ENCODE measurements at regions not wholly inside any gene's neighbourhood (a gene's known extent, or its start where the extent isn't known, plus 50 kb on each side); places are given as distances from the start of the nearest gene placed in this dataset.

DNA sequence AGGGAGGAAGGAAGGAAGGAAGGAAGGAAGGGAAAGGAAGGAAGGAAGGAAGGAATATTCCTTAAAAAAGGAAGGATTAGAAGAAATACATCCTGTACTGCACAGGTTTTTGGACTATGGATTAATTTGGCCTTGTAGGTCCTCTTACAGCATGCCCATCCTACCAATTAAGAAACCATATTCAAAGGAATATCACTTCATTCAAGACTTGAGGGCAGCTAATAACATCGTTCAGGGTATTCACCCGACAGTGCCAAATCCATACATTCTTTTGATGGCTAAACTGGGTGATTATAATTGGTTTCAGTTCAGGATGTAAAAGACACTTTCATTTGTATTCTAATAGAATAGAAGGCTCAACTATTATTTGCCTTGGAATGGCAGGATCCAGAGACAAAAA lies 410.3 kb downstream of the PLOD2 start:
- TF ChIP-seq CTCF (optimal IDR thresholded peaks at IDR 0.05 in 1 of 3, IDR thresholded peaks at IDR 0.05 in 1 of 3, conservative IDR thresholded peaks at IDR 0.05 in 1 of 3; ENCODE audit: extremely low read depth in 1 of 3, insufficient read depth in 2 of 3, low read length in 3 of 3): no peak
- no peak for TF ChIP-seq EZH2 (IDR thresholded peaks at IDR 0.05; ENCODE audit: low read length)
